Calu3 (cell line): ENCODE measurements at regions not wholly inside any gene's neighbourhood (a gene's known extent, or its start where the extent isn't known, plus 50 kb on each side); places are given as distances from the start of the nearest gene placed in this dataset.

ENCODE experiments used
- BruUV-seq: library from RNA; stranded (reverse); fragments of 400-500 nt; replicated peaks from 2 replicates; lab custom pipeline; 2021; lab: Mats Ljungman, UMichigan
- CTCF ChIA-PET: fragments of 300-600 bp; sonication (Branson Sonifier 250); formaldehyde crosslinking; loops from one replicate; lab custom pipeline; 2022; ENCODE audit warnings: antibody characterized with exemption; lab: Charles Lee
- DNase-seq: peaks from one replicate; pipeline ENCODE4 v3.0.0; 2022
- H3K27ac Mint-ChIP-seq: one replicate; pipeline ENCODE4 v1.8.0; 2022; ENCODE audit warnings: mixed read lengths; ENCODE audit not compliant: unreplicated experiment
- H3K27me3 Mint-ChIP-seq: one replicate; pipeline ENCODE4 v1.8.0; 2022; ENCODE audit warnings: mixed read lengths; ENCODE audit not compliant: unreplicated experiment
- H3K36me3 Mint-ChIP-seq: one replicate; pipeline ENCODE4 v1.8.0; 2022; ENCODE audit warnings: mild to moderate bottlenecking, moderate library complexity, mixed read lengths; ENCODE audit not compliant: insufficient read depth, unreplicated experiment
- H3K4me1 Mint-ChIP-seq: one replicate; pipeline ENCODE4 v1.8.0; 2022; ENCODE audit warnings: mild to moderate bottlenecking, low read depth, mixed read lengths; ENCODE audit not compliant: unreplicated experiment
- H3K4me3 Mint-ChIP-seq: one replicate; pipeline ENCODE4 v1.8.0; 2022; ENCODE audit warnings: mild to moderate bottlenecking, low read depth, moderate library complexity, mixed read lengths; ENCODE audit not compliant: unreplicated experiment
- H3K9me3 Mint-ChIP-seq: one replicate; pipeline ENCODE4 v1.8.0; 2022; ENCODE audit warnings: low read depth, mixed read lengths; ENCODE audit not compliant: unreplicated experiment
- intact Hi-C: fragments of 100-400 bp; cut with micrococcal nuclease; formaldehyde crosslinking; loops from one replicate; pipeline ENCODE4 v1.10.0; 2022; ENCODE audit not compliant: unreplicated experiment
- TF ChIP-seq, protein P1 (sequence below): fragments of 200-600 bp; IDR thresholded peaks from one replicate; pipeline ENCODE4 v1.8.0; 2022; ENCODE audit warnings: antibody characterized with exemption; ENCODE audit not compliant: unreplicated experiment

DNA sequence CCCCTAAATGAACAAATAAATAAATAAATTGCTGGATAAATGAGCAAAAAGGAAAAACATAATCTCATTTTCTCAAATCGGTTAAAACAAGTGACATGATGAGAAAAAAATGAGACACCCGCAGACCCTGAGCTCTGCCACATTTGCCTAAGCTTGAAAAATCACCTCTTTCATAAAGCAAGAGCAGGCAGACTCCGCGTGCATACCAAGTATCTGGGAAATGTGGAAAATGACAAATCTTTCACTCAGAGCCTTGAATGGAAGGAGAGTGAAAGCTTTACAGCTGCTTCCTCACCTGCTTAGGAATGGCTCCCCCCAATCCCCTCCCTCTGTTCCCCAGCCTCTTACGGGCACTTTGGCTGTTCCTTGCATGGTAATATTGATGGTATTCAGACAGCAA lies 355.5 kb upstream of the SUCLG2 start:
- H3K36me3 Mint-ChIP-seq, result no peaks in the 10 kb centered on the region
- H3K4me1 Mint-ChIP-seq, result peaks cover 10% of the 10 kb centered on the region
- no peak overlapping the region for H3K4me3 Mint-ChIP-seq
- H3K27ac Mint-ChIP-seq, result no peak overlapping the region
- peaks cover 33% of the 10 kb centered on the region for H3K27me3 Mint-ChIP-seq
- no TSS peak for BruUV-seq
- intact Hi-C loops, result loop anchor here (5.0 to 10.0 kb wide), 2 partner anchors 97 to 625 kb away; no protein-coding TSS in a partner anchor
- DNase-seq, result no peak
- CTCF ChIA-PET, result no interaction called here
- TF ChIP-seq, protein P1, sequence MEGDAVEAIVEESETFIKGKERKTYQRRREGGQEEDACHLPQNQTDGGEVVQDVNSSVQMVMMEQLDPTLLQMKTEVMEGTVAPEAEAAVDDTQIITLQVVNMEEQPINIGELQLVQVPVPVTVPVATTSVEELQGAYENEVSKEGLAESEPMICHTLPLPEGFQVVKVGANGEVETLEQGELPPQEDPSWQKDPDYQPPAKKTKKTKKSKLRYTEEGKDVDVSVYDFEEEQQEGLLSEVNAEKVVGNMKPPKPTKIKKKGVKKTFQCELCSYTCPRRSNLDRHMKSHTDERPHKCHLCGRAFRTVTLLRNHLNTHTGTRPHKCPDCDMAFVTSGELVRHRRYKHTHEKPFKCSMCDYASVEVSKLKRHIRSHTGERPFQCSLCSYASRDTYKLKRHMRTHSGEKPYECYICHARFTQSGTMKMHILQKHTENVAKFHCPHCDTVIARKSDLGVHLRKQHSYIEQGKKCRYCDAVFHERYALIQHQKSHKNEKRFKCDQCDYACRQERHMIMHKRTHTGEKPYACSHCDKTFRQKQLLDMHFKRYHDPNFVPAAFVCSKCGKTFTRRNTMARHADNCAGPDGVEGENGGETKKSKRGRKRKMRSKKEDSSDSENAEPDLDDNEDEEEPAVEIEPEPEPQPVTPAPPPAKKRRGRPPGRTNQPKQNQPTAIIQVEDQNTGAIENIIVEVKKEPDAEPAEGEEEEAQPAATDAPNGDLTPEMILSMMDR, result no peak
- H3K9me3 Mint-ChIP-seq, result no peaks in the 10 kb centered on the region

DNA sequence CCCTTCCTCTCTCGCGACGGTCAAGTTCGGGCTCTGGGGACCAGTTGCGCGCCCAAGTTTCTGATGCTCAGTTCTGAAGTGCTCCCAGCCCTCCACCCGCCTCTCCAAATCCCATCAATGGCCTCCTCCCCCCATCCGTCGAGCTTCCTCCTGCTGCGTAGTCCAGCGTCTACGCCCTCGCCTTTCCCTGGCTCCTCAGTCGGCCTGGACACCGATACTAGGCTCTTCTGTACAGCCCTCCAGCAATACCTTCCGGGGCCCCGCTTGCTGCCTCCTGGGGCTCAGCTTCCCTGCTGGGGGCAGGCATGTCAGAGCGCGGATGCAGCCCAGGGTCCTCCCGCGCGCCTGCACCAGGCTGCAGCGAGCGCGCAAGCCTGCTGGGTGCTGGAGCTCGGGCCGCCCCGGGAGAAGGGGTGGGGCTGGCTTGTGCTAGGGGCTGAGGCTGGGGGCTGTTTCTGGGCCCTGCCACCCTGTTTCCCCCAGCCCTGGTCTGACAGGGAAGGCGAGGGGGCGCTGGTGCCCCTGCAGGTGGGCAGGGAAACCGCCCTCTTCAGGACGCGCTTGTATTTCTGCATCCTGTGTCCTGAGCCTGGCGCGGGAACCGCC lies 353.3 kb upstream of the SUCLG2 start:
- peak; percentile 33 for DNase-seq
- CTCF ChIA-PET, result interaction anchor here (0.7 kb wide), 1 partner anchor 9 kb away, joined by 3 read pairs; no protein-coding TSS in a partner anchor
- BruUV-seq, result no TSS peak
- intact Hi-C loops, result loop anchor here (5.0 kb wide), 1 partner anchor 100 kb away; no protein-coding TSS in a partner anchor
- peaks cover 46% of the 10 kb centered on the region for H3K27me3 Mint-ChIP-seq
- H3K4me3 Mint-ChIP-seq, result peak overlapping the region; percentile 40
- H3K9me3 Mint-ChIP-seq, result no peaks in the 10 kb centered on the region
- peaks cover 10% of the 10 kb centered on the region for H3K4me1 Mint-ChIP-seq
- no peak overlapping the region for H3K27ac Mint-ChIP-seq
- TF ChIP-seq, protein P1, result no peak
- H3K36me3 Mint-ChIP-seq, result no peaks in the 10 kb centered on the region

GRCh38 chr3:68006646-68007045 lies 352.2 kb upstream of the SUCLG2 start:
- TF ChIP-seq, protein P1, result no peak
- no TSS peak for BruUV-seq
- no peaks in the 10 kb centered on the region for H3K36me3 Mint-ChIP-seq
- CTCF ChIA-PET, result no interaction called here
- no peak overlapping the region for H3K27ac Mint-ChIP-seq
- peaks cover 46% of the 10 kb centered on the region for H3K27me3 Mint-ChIP-seq
- peaks cover under 1% of the 10 kb centered on the region for H3K9me3 Mint-ChIP-seq
- no peak for DNase-seq
- peaks cover 10% of the 10 kb centered on the region for H3K4me1 Mint-ChIP-seq
- intact Hi-C loops, result loop anchor here (5.0 kb wide), 1 partner anchor 101 kb away; no protein-coding TSS in a partner anchor
- no peak overlapping the region for H3K4me3 Mint-ChIP-seq

- CTCF ChIA-PET, result no interaction called here
- H3K27ac Mint-ChIP-seq, result no peak overlapping the region
- DNase-seq, result no peak
- no TSS peak for BruUV-seq
- H3K4me3 Mint-ChIP-seq, result no peak overlapping the region
- peaks cover 10% of the 10 kb centered on the region for H3K4me1 Mint-ChIP-seq
- intact Hi-C loops, result no loop called here
- peaks cover 46% of the 10 kb centered on the region for H3K27me3 Mint-ChIP-seq
- peaks cover 7% of the 10 kb centered on the region for H3K9me3 Mint-ChIP-seq
- TF ChIP-seq, protein P1, result no peak
- H3K36me3 Mint-ChIP-seq, result no peaks in the 10 kb centered on the region
These were observed 349.7 kb upstream of the SUCLG2 start for GRCh38 chr3:68004091-68004490.
